AG04450 (cell line): ENCODE measurements at regions not wholly inside any gene's neighbourhood (a gene's known extent, or its start where the extent isn't known, plus 50 kb on each side); places are given as distances from the start of the nearest gene placed in this dataset.

ENCODE experiments used
- CTCF ChIA-PET: fragments of 300-600, 350-600 bp; formaldehyde crosslinking; extraction: SDS; loops from one replicate; lab custom pipeline; 2022; ENCODE audit warnings: antibody characterized with exemption, inconsistent platforms; lab: Charles Lee
- POLR2A ChIA-PET: fragments of 350-600 bp; formaldehyde crosslinking; extraction: SDS; loops from one replicate; lab custom pipeline; 2021; ENCODE audit warnings: antibody characterized with exemption, inconsistent platforms; lab: Yijun Ruan, JAX
- DNase-seq: peaks from one replicate; pipeline ENCODE4 v3.0.0-alpha.2; 2011; ENCODE audit warnings: low read depth, low spot score
- H3K27ac ChIP-seq: one replicate; pipeline ENCODE4 v1.5.1; 2012; ENCODE audit warnings: low read depth, low read length, control low read depth
- H3K27me3 ChIP-seq: one replicate; pipeline ENCODE4 v1.6.0; 2012; ENCODE audit warnings: low read length; ENCODE audit not compliant: control insufficient read depth, insufficient read depth
- H3K4me3 ChIP-seq: 2 replicates; pipeline ENCODE4 v1.5.1; 2011; ENCODE audit warnings: mild to moderate bottlenecking, low read depth, low read length, control low read depth
- H3K9me3 ChIP-seq: 2 replicates; pipeline ENCODE4 v1.5.1; 2012; ENCODE audit warnings: low read length; ENCODE audit not compliant: control insufficient read depth, insufficient read depth
- TF ChIP-seq, protein P1 (sequence below): IDR thresholded peaks from 2 replicates; pipeline ENCODE4 v1.5.1; 2011; ENCODE audit warnings: low read depth, low read length, control low read depth, inconsistent platforms

GRCh38 chr12:124437617-124438436, 129.6 kb downstream of the NCOR2 start:
- POLR2A ChIA-PET, result no interaction called here
- no peak for DNase-seq
- no peak overlapping the region for H3K4me3 ChIP-seq
- H3K27ac ChIP-seq, result no peak overlapping the region
- CTCF ChIA-PET, result no interaction called here
- H3K9me3 ChIP-seq, result no peaks in the 10 kb centered on the region; the same call in 1 of the 2 replicates
- H3K27me3 ChIP-seq, result no peaks in the 10 kb centered on the region
- TF ChIP-seq, protein P1, sequence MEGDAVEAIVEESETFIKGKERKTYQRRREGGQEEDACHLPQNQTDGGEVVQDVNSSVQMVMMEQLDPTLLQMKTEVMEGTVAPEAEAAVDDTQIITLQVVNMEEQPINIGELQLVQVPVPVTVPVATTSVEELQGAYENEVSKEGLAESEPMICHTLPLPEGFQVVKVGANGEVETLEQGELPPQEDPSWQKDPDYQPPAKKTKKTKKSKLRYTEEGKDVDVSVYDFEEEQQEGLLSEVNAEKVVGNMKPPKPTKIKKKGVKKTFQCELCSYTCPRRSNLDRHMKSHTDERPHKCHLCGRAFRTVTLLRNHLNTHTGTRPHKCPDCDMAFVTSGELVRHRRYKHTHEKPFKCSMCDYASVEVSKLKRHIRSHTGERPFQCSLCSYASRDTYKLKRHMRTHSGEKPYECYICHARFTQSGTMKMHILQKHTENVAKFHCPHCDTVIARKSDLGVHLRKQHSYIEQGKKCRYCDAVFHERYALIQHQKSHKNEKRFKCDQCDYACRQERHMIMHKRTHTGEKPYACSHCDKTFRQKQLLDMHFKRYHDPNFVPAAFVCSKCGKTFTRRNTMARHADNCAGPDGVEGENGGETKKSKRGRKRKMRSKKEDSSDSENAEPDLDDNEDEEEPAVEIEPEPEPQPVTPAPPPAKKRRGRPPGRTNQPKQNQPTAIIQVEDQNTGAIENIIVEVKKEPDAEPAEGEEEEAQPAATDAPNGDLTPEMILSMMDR, result no peak

GRCh38 chr12:124437121-124437520, 130.3 kb downstream of the NCOR2 start:
- Histone ChIP-seq H3K27me3 (no peaks in the 10 kb centered on the region), H3K27ac (no peak overlapping the region), H3K9me3 (no peaks in the 10 kb centered on the region; the same call in 1 of the 2 replicates), H3K4me3 (no peak overlapping the region)
- TF ChIP-seq, protein P1, result no peak
- CTCF ChIA-PET, result no interaction called here
- POLR2A ChIA-PET, result no interaction called here
- DNase-seq, result no peak

GRCh38 chr12:124436366-124436765, 131.0 kb downstream of the NCOR2 start:
- CTCF ChIA-PET, result no interaction called here
- POLR2A ChIA-PET, result no interaction called here
- Histone ChIP-seq H3K27me3 (no peaks in the 10 kb centered on the region), H3K9me3 (no peaks in the 10 kb centered on the region; the same call in 1 of the 2 replicates), H3K4me3 (no peak overlapping the region), H3K27ac (no peak overlapping the region)
- TF ChIP-seq, protein P1, result no peak
- no peak for DNase-seq

DNA sequence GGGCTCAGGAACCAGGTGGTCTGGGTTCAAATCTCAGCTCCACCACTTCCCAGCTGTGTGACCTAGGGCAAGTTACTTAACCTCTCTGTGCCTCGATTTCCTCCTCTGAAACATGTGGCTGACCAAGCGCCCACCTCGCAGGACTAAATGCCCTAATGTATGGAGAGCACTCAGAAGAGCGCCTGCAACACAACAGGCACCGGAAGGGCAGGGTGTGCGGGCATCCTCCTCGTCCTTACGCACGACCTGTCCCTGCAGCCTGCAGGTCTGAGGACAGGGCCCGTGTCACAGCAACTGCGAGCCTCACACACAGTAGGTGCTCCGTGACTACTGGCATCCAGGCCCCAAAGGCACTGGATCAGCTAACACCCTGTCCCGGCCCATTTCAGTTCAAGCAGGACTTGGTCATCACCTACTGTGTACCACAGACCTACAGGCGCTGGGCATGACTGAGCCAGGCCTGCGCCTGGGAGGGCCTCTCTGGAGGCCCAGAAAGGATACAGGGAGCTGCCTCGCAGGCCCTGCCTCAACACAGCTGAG, 131.5 kb downstream of the NCOR2 start:
- POLR2A ChIA-PET, result no interaction called here
- H3K4me3 ChIP-seq, result no peak overlapping the region
- H3K9me3 ChIP-seq, result no peaks in the 10 kb centered on the region; the same call in 1 of the 2 replicates
- no peaks in the 10 kb centered on the region for H3K27me3 ChIP-seq
- TF ChIP-seq, protein P1, result no peak
- CTCF ChIA-PET, result no interaction called here
- no peak for DNase-seq
- H3K27ac ChIP-seq, result no peak overlapping the region
